GM10266 (cell line): ENCODE measurements at regions not wholly inside any gene's neighbourhood (a gene's known extent, or its start where the extent isn't known, plus 50 kb on each side); places are given as distances from the start of the nearest gene placed in this dataset.

Experiments
- DNase-seq: peaks from one replicate; pipeline ENCODE4 v3.0.0; 2012; ENCODE audit errors: extremely low spot score
- CTCF ChIP-seq: IDR thresholded peaks from 2 replicates; pipeline ENCODE4 v1.5.1; 2012; ENCODE audit warnings: mild to moderate bottlenecking, low read depth; ENCODE audit not compliant: control insufficient read depth, insufficient read depth; ENCODE audit errors: missing control alignments

DNA sequence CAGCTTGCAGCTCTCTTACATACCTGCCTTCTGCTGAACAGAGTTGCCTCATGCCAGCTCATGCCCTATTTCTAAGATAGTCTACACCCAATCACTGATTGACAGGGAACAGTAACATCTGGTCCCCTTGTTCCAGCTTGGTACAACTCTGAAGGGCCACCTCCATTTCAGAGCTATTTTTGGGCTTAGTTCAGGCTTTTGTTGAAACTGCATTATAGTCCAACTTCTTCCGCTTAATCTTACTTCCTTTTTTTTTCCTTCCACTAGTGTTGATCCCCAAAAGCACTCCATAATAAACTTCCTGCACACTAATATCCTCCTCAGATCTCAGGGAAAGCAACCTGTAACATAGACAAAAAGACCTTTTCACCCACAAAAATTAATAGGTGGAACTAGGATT, 65.7 kb upstream of the TNFRSF21 start:
- TF ChIP-seq CTCF, result no peak
- DNase-seq, result no peak

- DNase-seq, result no peak
These were observed 67.2 kb upstream of the TNFRSF21 start for GRCh38 chr6:47376930-47377329.

GRCh38 chr6:47377971-47378370, 68.3 kb upstream of the TNFRSF21 start:
- DNase-seq, result no peak
- no peak for TF ChIP-seq CTCF

More at GRCh38 chr6:47376930-47377329, 67.2 kb upstream of the TNFRSF21 start:
- TF ChIP-seq CTCF, result no peak

DNA sequence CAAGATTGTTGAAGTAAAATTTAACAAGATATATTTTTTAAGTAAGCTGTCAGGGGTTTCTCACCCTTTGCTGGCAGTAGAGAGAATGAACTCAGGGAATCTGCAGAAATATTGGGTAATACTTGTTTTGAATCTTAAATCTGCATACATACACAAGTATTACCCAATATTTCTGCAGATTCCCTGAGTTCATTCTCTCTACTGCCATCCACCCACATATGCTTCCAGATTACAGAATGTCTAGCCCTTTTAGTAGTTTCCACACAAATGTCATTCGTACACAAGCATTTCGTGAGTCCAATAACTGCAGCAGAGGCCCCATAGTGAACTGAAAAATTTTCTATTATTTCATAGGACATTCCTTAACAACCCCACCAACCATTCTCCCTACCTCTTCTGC, 69.6 kb upstream of the TNFRSF21 start:
- DNase-seq, result no peak
- no peak for TF ChIP-seq CTCF

DNA sequence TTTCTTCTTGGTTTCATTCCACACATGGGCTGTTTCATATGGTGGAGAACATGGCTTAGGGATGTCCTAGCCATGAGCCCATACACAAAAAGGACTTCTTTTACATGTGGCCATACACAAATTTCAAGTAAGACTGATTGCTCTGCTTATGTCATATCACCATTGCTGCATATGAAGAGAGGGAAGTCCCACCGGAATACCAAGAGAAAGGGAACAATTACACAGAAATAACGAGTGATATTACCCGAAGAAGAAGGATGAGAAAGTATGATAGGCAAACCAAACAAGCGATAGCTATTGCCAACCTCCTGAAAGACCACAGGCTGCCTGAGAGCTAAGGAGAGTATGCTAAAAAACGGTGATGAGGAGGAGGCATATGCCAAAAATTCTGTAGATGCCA, 70.5 kb upstream of the TNFRSF21 start:
- DNase-seq, result no peak
- no peak for TF ChIP-seq CTCF

DNA sequence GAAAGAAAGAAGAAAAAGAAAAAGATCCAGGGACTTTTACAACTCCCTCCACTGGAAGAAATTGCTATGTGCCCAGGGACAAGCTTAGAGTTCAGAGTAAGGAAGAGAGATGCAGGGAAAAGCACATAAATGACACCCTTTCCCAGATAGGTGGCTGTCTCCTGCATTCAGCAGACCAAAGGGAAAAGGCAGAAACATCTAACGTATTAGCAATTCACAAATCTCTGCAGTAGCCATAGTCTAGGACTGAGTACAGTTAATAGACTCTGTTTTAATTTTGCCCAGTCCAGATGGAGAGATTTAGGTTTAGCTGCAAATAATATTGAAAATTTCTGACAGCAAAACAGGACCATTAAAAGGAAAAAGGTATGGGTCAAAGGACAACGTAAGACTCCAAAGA, 71.3 kb upstream of the TNFRSF21 start:
- no peak for TF ChIP-seq CTCF
- DNase-seq, result no peak

DNA sequence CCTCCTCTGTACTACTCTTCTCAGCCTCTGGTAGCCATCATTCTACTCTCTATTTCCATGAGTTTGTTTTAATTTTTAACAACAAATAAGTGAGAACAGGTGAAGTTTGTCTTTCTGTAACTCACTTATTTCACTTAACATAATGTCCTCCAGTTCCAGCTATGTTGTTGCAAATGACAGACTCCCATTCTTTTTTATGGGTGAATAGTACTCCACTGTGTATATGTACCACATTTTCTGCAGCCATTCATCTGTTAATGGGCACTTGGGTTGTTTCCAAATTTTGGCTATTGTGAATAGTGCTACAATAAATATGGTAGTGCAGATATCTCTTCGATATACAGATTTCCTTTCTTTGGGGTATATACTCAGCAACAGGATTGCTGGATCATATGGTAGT, 73.7 kb upstream of the TNFRSF21 start:
- TF ChIP-seq CTCF, result no peak
- no peak for DNase-seq
